ENCODE measurements at regions not wholly inside any gene's neighbourhood (a gene's known extent, or its start where the extent isn't known, plus 50 kb on each side); places are given as distances from the start of the nearest gene placed in this dataset.

DNA sequence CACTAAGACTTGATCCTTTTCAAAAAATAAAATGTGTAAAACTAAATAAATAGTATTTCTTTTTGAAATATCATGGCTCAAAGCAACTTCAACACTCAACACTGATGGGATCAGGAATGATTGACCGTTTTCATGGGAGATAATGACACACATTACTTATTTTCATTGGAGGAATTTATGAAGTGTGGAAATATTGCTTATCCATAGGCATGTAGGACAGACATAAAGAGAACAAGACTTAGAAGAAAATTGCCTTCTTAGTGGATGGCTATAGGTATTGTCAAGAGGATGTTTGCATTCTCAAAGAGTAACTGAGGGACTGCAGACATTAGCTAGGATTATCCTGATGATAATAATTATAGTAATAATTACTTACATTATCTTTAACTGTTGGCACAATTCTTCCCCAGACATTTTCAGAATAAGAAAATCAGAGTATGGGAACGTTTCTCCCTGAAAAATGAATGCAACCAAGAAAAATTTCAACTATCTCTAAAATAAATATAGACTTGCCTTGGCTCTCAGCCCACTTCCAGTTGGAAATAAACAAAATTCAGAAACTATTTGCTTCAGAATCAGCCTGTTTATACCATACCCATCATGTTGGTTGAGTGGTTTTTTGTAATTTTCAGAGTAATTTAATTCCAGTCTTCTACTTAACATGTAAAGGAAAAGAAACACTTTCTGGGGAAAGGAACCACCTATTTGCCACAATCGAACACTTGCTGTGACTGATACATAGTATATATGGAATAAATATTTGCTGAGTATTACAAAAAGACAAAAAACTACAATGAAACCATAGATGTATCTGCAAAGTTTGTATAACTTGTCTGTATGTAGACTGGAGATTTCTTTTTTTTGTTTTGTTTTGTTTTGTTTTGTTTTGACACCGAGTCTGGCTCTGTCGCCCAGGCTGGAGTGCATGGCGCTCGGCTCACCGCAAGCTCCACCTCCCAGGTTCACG lies 165.7 kb downstream of the TMX3 start:
- TF ChIP-seq CTCF (IDR thresholded peaks at IDR 0.05; ENCODE audit: low read depth, low read length) (no peak), MAX (IDR thresholded peaks at IDR 0.05; ENCODE audit: low read depth, low read length) (no peak), POLR2A (IDR thresholded peaks at IDR 0.05; ENCODE audit: extremely low read depth, insufficient read length) (no peak)
